Activated CD8-positive, alpha-beta T cell treated with anti-CD3 and anti-CD28 coated beads for 36 hours (primary cell): ENCODE measurements at regions not wholly inside any gene's neighbourhood (a gene's known extent, or its start where the extent isn't known, plus 50 kb on each side); places are given as distances from the start of the nearest gene placed in this dataset.

ENCODE experiments used
- ATAC-seq: fragments of 200-7000 bp; cut with Tn5 transposase; one replicate; pipeline ENCODE4 v1.10.0; 2021; ENCODE audit warnings: mild to moderate bottlenecking, moderate library complexity
- CTCF ChIA-PET: fragments of 350-600 bp; sonication (Branson Sonifier 250); formaldehyde crosslinking; loops from one replicate; lab custom pipeline; 2021; ENCODE audit warnings: antibody characterized with exemption; lab: Charles Lee
- POLR2A ChIA-PET: fragments of 350-600 bp; sonication (Branson Sonifier 250); formaldehyde crosslinking; loops from one replicate; lab custom pipeline; 2021; ENCODE audit warnings: antibody characterized with exemption; lab: Charles Lee
- DNase-seq: peaks from one replicate; pipeline ENCODE4 v3.0.0-alpha.2; 2020
- H3K27ac Mint-ChIP-seq: one replicate; pipeline ENCODE4 v1.8.0; 2021; ENCODE audit warnings: mild to moderate bottlenecking, mixed read lengths
- H3K27me3 Mint-ChIP-seq: one replicate; pipeline ENCODE4 v1.8.0; 2021; ENCODE audit warnings: mixed read lengths
- H3K36me3 Mint-ChIP-seq: one replicate; pipeline ENCODE4 v1.8.0; 2021; ENCODE audit warnings: low read depth, mixed read lengths
- H3K4me1 Mint-ChIP-seq: one replicate; pipeline ENCODE4 v1.8.0; 2021; ENCODE audit warnings: low read depth, mixed read lengths
- H3K4me3 Mint-ChIP-seq: one replicate; pipeline ENCODE4 v1.8.0; 2021; ENCODE audit warnings: mild to moderate bottlenecking, moderate library complexity, mixed read lengths
- H3K9me3 Mint-ChIP-seq: one replicate; pipeline ENCODE4 v1.8.0; 2021; ENCODE audit warnings: mixed read lengths
- CTCF ChIP-seq: fragments of 200-600 bp; IDR thresholded peaks from one replicate; pipeline ENCODE4 v1.8.0; 2022; ENCODE audit warnings: antibody characterized with exemption, mild to moderate bottlenecking
- intact Hi-C: fragments of 100-400 bp; cut with micrococcal nuclease; formaldehyde crosslinking; loops from one replicate; pipeline ENCODE4 v1.10.0; 2022

GRCh38 chr4:84413480-84413879, 85.6 kb downstream of the NKX6-1 start:
- no peaks in the 10 kb centered on the region for H3K4me1 Mint-ChIP-seq
- no peaks in the 10 kb centered on the region for H3K36me3 Mint-ChIP-seq
- intact Hi-C loops: no loop called here
- no peaks in the 10 kb centered on the region for H3K9me3 Mint-ChIP-seq
- no peak overlapping the region for H3K27ac Mint-ChIP-seq
- ChIA-PET CTCF (no interaction called here), POLR2A (no interaction called here)
- no peak for TF ChIP-seq CTCF
- no peak for DNase-seq
- H3K27me3 Mint-ChIP-seq: peaks cover 1% of the 10 kb centered on the region
- H3K4me3 Mint-ChIP-seq: no peak overlapping the region
- ATAC-seq: no peak

- ATAC-seq: no peak
- CTCF ChIA-PET: no interaction called here
- no peaks in the 10 kb centered on the region for H3K4me1 Mint-ChIP-seq
- no peak for TF ChIP-seq CTCF
- intact Hi-C loops: no loop called here
- no peaks in the 10 kb centered on the region for H3K36me3 Mint-ChIP-seq
- H3K4me3 Mint-ChIP-seq: no peak overlapping the region
- DNase-seq: no peak
- POLR2A ChIA-PET: no interaction called here
- H3K27me3 Mint-ChIP-seq: peaks cover 1% of the 10 kb centered on the region
- H3K9me3 Mint-ChIP-seq: no peaks in the 10 kb centered on the region
- H3K27ac Mint-ChIP-seq: no peak overlapping the region
Measured at GRCh38 chr4:84412062-84412461, 87.0 kb downstream of the NKX6-1 start.

- H3K36me3 Mint-ChIP-seq: no peaks in the 10 kb centered on the region
- no peak for ATAC-seq
- intact Hi-C loops: no loop called here
- ChIA-PET CTCF (no interaction called here), POLR2A (no interaction called here)
- H3K9me3 Mint-ChIP-seq: no peaks in the 10 kb centered on the region
- H3K4me1 Mint-ChIP-seq: no peaks in the 10 kb centered on the region
- H3K27me3 Mint-ChIP-seq: peaks cover 1% of the 10 kb centered on the region
- H3K27ac Mint-ChIP-seq: no peak overlapping the region
- DNase-seq: no peak
- no peak overlapping the region for H3K4me3 Mint-ChIP-seq
- TF ChIP-seq CTCF: no peak
Measured at GRCh38 chr4:84407554-84408407, 91.3 kb downstream of the NKX6-1 start.

GRCh38 chr4:84403656-84404055, 95.4 kb downstream of the NKX6-1 start:
- Mint-ChIP-seq H3K9me3 (no peaks in the 10 kb centered on the region), H3K27me3 (peaks cover 1% of the 10 kb centered on the region), H3K36me3 (no peaks in the 10 kb centered on the region), H3K27ac (no peak overlapping the region), H3K4me1 (no peaks in the 10 kb centered on the region), H3K4me3 (no peak overlapping the region)
- ChIA-PET POLR2A (no interaction called here), CTCF (no interaction called here)
- DNase-seq (no peak), ATAC-seq (no peak)
- intact Hi-C loops: no loop called here
- no peak for TF ChIP-seq CTCF

GRCh38 chr4:84401701-84402306, 97.3 kb downstream of the NKX6-1 start:
- no peak for TF ChIP-seq CTCF
- Mint-ChIP-seq H3K27ac (no peak overlapping the region), H3K9me3 (no peaks in the 10 kb centered on the region), H3K27me3 (no peaks in the 10 kb centered on the region), H3K36me3 (no peaks in the 10 kb centered on the region), H3K4me3 (no peak overlapping the region), H3K4me1 (no peaks in the 10 kb centered on the region)
- no peak for DNase-seq
- ChIA-PET CTCF (no interaction called here), POLR2A (no interaction called here)
- no peak for ATAC-seq
- intact Hi-C loops: no loop called here
